Right atrium auricular region (tissue), 2 donors: ENCODE measurements at regions not wholly inside any gene's neighbourhood (a gene's known extent, or its start where the extent isn't known, plus 50 kb on each side); places are given as distances from the start of the nearest gene placed in this dataset.

Source experiments
- DNase-seq: peaks from one replicate; pipeline ENCODE4 v3.0.0-alpha.2; 2019; ENCODE audit warnings: low spot score
- H3K27ac ChIP-seq, 2 donors: fragments of 200-600 bp; sonication (generic); 1 replicate in 1 of 2; 2 replicates in 1 of 2; pipeline ENCODE4 v1.5.1; 2016 to 2019
- H3K27me3 ChIP-seq, 2 donors: fragments of 200-600 bp; sonication (generic); one replicate each; pipeline versions ENCODE4 v1.5.1 to v1.6.0; 2017 to 2019
- H3K36me3 ChIP-seq: fragments of 200-600 bp; sonication (generic); one replicate; pipeline ENCODE4 v1.5.1; 2016
- H3K4me1 ChIP-seq, 2 donors: fragments of 200-600 bp; sonication (generic); one replicate each; pipeline versions ENCODE4 v1.5.1 to v1.6.0; 2017 to 2019
- H3K4me3 ChIP-seq, 2 donors: fragments of 200-600 bp; sonication (generic); 1 replicate in 1 of 2; 2 replicates in 1 of 2; pipeline ENCODE4 v1.5.1; 2017 to 2019; ENCODE audit warnings: mild to moderate bottlenecking in 1 of 2, moderate library complexity in 1 of 2
- H3K9me3 ChIP-seq, 2 donors: fragments of 200-600 bp; sonication (generic); one replicate each; pipeline ENCODE4 v1.5.1; 2019
- TF ChIP-seq, protein P1 (sequence below), 2 donors: fragments of 200-600 bp; sonication (generic); IDR thresholded peaks; one replicate each; pipeline ENCODE4 v1.5.1; 2019; ENCODE audit warnings: antibody characterized with exemption in 2 of 2

DNA sequence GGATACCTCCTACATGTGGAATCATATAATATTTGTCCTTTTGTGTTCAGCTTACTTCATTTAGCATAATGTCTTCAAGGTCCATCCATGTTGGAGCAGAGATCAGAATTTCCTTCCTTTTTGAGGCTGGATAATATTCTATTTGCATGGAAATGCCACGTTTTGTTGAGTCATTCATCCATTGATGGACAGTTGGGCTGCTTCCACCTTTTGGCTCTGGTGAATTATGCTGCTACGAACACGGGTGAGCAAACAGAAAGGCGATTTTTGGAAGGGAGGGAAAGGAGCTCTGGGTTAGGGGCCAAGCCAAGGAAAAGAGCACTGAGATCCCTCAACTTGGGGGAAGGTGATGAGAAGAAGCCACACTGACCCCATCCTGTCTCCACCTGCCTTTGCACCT is 260.5 kb downstream of the TNS1 start:
- H3K36me3 ChIP-seq: peaks cover 8% of the 10 kb centered on the region
- peak; percentile 44 for DNase-seq
- no peaks in the 10 kb centered on the region for H3K27me3 ChIP-seq
- H3K9me3 ChIP-seq: no peaks in the 10 kb centered on the region
- no peak overlapping the region for H3K4me3 ChIP-seq
- TF ChIP-seq, protein P1, sequence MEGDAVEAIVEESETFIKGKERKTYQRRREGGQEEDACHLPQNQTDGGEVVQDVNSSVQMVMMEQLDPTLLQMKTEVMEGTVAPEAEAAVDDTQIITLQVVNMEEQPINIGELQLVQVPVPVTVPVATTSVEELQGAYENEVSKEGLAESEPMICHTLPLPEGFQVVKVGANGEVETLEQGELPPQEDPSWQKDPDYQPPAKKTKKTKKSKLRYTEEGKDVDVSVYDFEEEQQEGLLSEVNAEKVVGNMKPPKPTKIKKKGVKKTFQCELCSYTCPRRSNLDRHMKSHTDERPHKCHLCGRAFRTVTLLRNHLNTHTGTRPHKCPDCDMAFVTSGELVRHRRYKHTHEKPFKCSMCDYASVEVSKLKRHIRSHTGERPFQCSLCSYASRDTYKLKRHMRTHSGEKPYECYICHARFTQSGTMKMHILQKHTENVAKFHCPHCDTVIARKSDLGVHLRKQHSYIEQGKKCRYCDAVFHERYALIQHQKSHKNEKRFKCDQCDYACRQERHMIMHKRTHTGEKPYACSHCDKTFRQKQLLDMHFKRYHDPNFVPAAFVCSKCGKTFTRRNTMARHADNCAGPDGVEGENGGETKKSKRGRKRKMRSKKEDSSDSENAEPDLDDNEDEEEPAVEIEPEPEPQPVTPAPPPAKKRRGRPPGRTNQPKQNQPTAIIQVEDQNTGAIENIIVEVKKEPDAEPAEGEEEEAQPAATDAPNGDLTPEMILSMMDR (IDR thresholded peaks at IDR 0.05): no peak
- peaks cover 0 to 15% of the 10 kb centered on the region in 2 donors for H3K4me1 ChIP-seq
- no peak overlapping the region for H3K27ac ChIP-seq

DNA sequence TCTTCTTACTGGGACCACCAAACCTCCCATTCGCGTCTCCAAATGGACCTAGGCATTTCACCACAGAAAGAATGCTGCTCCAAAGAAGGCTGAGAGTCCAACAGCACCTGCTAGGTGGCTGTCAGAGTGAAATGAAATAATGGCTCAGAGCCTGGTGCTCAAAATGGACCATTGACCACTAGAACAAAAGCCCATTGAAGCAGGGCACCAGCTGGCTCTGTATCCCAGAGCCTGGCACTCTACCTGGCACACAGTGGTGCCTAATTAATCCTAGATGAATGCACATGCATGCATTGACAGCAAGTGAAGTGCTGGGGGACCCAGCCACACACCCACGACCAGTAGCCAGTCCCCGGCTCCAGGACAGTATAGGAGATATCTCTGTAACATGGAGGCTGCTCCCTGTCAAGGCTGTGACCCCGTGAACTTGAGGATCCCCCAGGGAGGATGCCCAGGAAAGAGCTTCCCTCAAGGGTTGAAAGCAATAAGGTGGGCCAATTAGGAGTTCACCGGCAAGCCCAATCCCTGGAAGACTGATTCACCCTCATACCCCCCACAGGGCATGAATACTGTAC is 261.3 kb downstream of the TNS1 start:
- peak; percentile 34 for DNase-seq
- Histone ChIP-seq H3K9me3 (no peaks in the 10 kb centered on the region), H3K27me3 (no peaks in the 10 kb centered on the region), H3K4me1 (peaks cover 0 to 23% of the 10 kb centered on the region in 2 donors), H3K27ac (peak overlapping the region; percentile 19 to 56), H3K36me3 (peaks cover 8% of the 10 kb centered on the region), H3K4me3 (no peak overlapping the region)
- TF ChIP-seq, protein P1 (IDR thresholded peaks at IDR 0.05): no peak

DNA sequence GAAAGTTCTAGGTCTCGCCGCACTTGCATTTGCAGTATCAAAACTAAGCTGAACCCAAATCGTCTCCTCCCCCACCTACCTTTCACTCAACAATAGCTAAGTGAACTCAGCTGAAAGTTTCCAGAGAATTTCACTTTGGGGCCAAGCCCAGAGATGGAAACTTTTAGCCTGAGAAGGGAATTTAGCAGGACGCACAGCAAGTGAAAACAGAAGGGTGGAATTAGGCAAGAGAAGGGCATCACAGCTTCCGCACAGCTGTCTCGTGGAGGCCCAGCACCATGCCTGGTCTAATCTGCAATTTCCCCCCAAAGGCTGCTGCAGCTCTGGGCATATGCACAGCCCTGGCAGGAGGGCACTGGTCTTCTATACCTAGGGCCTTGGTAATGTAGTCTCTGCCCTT is 262.0 kb downstream of the TNS1 start:
- peaks cover 0 to 30% of the 10 kb centered on the region in 2 donors for H3K4me1 ChIP-seq
- DNase-seq: peak; percentile 55

DNA sequence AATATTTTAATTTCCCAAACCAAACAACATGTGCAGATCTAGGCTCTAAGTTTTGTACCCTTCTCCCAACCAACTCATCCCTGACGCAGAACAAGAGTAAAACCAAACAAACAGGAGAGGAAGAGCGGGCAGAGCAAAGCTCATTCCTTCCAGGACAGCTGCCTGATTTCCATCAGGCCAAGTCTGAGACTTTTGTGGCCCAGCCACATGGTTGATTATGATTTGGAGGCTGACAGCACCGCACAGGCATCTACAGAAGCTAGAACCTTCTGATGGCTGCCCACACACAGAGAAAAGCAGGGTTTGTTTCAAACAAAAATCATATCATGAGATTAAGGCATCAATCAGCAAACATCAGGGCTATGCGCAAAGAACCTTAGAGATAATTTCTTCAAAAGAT is 262.6 kb downstream of the TNS1 start:
- TF ChIP-seq, protein P1 (IDR thresholded peaks at IDR 0.05): no peak
- Histone ChIP-seq H3K27me3 (no peaks in the 10 kb centered on the region), H3K4me1 (peaks cover 0 to 31% of the 10 kb centered on the region in 2 donors), H3K9me3 (no peaks in the 10 kb centered on the region), H3K27ac (peak overlapping the region; percentile 5 to 56), H3K4me3 (no peak overlapping the region), H3K36me3 (peaks cover 8% of the 10 kb centered on the region)
- no peak for DNase-seq

More for the DNA sequence above, 262.0 kb downstream of the TNS1 start:
- no peaks in the 10 kb centered on the region for H3K27me3 ChIP-seq
- peaks cover 8% of the 10 kb centered on the region for H3K36me3 ChIP-seq
- no peaks in the 10 kb centered on the region for H3K9me3 ChIP-seq
- H3K4me3 ChIP-seq: no peak overlapping the region
- H3K27ac ChIP-seq: peak overlapping the region; percentile 19 to 56
- TF ChIP-seq, protein P1 (IDR thresholded peaks at IDR 0.05): no peak

DNA sequence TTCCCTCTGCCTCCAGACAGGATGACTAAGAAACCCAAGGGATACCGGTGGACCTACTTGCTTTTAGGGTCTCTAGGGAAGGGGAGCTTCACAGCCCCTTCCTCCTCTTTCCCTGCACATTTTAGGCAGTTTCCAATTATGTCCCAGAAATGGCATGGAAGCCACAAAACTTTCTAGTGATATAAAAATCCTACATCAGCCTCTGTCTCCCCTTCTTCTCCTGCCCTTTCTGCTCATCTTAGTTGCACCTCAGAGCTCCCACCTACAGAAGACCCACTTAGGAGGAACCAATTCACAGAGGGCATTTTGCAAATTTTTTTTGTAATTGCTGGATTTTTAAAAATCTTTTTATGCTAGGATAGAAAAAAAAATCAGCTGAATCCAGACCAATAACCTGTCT is 263.1 kb downstream of the TNS1 start:
- H3K36me3 ChIP-seq: peaks cover 8% of the 10 kb centered on the region
- H3K4me1 ChIP-seq: peaks cover 0 to 31% of the 10 kb centered on the region in 2 donors
- H3K4me3 ChIP-seq: no peak overlapping the region
- no peaks in the 10 kb centered on the region for H3K27me3 ChIP-seq
- H3K9me3 ChIP-seq: no peaks in the 10 kb centered on the region
- TF ChIP-seq, protein P1 (IDR thresholded peaks at IDR 0.05): no peak
- no peak overlapping the region for H3K27ac ChIP-seq
- no peak for DNase-seq

DNA sequence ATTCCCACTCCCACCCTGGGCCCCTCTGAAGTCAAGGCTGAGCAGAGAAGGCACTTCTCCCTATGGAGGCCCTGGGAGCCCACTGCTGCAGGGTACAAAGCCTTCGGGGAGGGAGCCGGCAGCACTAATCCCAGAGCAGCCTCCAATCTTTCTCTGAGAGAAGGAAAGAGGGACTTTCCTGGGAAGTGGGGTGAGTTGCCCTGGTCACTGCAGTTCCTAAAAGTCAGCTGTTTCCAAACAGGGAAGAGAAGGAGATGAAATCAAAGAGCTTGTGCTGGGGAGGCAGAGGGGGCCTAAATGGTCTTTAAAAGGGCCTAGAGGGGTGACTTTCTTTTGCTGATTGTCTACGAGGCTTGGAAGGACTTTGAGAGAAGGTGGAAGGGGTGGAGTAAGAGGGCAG is 264.7 kb downstream of the TNS1 start:
- H3K27ac ChIP-seq: no peak overlapping the region
- peaks cover 8% of the 10 kb centered on the region for H3K36me3 ChIP-seq
- no peaks in the 10 kb centered on the region for H3K9me3 ChIP-seq
- peaks cover 0 to 24% of the 10 kb centered on the region in 2 donors for H3K4me1 ChIP-seq
- H3K4me3 ChIP-seq: no peak overlapping the region
- no peak for DNase-seq
- H3K27me3 ChIP-seq: no peaks in the 10 kb centered on the region
- TF ChIP-seq, protein P1 (IDR thresholded peaks at IDR 0.05): no peak
